ENCODE measurements at regions not wholly inside any gene's neighbourhood (a gene's known extent, or its start where the extent isn't known, plus 50 kb on each side); places are given as distances from the start of the nearest gene placed in this dataset.

GRCh38 chr1:71184410-71184809 lies 103.6 kb upstream of the ZRANB2 start:
- H3K9me3 ChIP-seq: no peaks in the 10 kb centered on the region
- ChIA-PET POLR2A (no interaction called here), CTCF (no interaction called here)
- 29% methylated on average over 6 of the region's 6 CpGs for WGBS (ENCODE audit: missing lambda C conversion rate)
- H3K4me2 ChIP-seq: no peak overlapping the region
- no peak for DNase-seq (ENCODE audit: low read depth in 1 of 2, low spot score in 1 of 2)
- no peak overlapping the region for H3K27ac ChIP-seq
- no peak for ATAC-seq
- TF ChIP-seq ZSCAN20 (CRISPR knock-in tag; IDR thresholded peaks at IDR 0.05): no peak
- TF ChIP-seq, protein P1, sequence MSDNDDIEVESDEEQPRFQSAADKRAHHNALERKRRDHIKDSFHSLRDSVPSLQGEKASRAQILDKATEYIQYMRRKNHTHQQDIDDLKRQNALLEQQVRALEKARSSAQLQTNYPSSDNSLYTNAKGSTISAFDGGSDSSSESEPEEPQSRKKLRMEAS (IDR thresholded peaks at IDR 0.05): no peak
- no peak for TF ChIP-seq ELK1 (IDR thresholded peaks at IDR 0.05; ENCODE audit: low read depth, low read length)
- TF ChIP-seq POLR2AphosphoS2 (conservative IDR thresholded peaks at IDR 0.05; ENCODE audit: low read length): no peak
- no peak for TF ChIP-seq FOXS1 (CRISPR knock-in tag; IDR thresholded peaks at IDR 0.05)
- no peak for TF ChIP-seq HOXB5 (CRISPR knock-in tag; IDR thresholded peaks at IDR 0.05)
- TF ChIP-seq TFCP2L1 (CRISPR knock-in tag; IDR thresholded peaks at IDR 0.05): no peak
- TF ChIP-seq CBX2 (IDR thresholded peaks at IDR 0.05; ENCODE audit: borderline replicate concordance, low read depth): no peak
- no peak for TF ChIP-seq EP300 (IDR thresholded peaks at IDR 0.05)
- TF ChIP-seq NFE2L2 (conservative IDR thresholded peaks at IDR 0.05; ENCODE audit: low read length): no peak
- TF ChIP-seq SMC3 (IDR thresholded peaks at IDR 0.05): no peak
- no peak for TF ChIP-seq CBX8 (IDR thresholded peaks at IDR 0.05)
- no peak for FAIRE-seq
- no peaks in the 10 kb centered on the region for H3K4me1 ChIP-seq
- H3K4me3 ChIP-seq: no peak overlapping the region

DNA sequence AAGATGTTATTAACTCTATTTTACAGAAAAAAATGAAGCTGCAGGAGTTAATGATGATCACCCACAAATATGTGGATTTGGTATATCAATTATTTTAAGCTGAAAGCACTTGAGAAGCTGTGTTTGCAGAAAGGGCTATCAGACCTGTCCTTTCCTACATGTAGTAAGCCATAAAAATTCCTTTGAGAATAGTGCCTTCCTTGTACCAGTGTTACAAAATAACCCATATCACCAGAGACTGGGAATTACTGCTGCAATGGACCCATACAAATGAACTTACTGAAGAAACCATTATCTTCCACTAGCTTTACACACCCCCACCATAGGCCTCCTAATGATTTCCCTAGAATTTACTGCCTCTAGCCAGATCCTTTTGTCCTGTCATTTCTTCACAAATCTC lies 99.2 kb upstream of the ZRANB2 start:
- TF ChIP-seq, protein P2, sequence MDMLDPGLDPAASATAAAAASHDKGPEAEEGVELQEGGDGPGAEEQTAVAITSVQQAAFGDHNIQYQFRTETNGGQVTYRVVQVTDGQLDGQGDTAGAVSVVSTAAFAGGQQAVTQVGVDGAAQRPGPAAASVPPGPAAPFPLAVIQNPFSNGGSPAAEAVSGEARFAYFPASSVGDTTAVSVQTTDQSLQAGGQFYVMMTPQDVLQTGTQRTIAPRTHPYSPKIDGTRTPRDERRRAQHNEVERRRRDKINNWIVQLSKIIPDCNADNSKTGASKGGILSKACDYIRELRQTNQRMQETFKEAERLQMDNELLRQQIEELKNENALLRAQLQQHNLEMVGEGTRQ (IDR thresholded peaks at IDR 0.05): no peak
- TF ChIP-seq ZC3H11A (IDR thresholded peaks at IDR 0.05): no peak
- no peak for TF ChIP-seq RCOR1 (IDR thresholded peaks at IDR 0.05; ENCODE audit: low read depth, low read length)
- TF ChIP-seq PHF8 (IDR thresholded peaks at IDR 0.05; ENCODE audit: borderline replicate concordance, low read depth): no peak
- TF ChIP-seq CHD4 (IDR thresholded peaks at IDR 0.05; ENCODE audit: borderline replicate concordance): no peak
- no peak for TF ChIP-seq ESRRA (IDR thresholded peaks at IDR 0.05; ENCODE audit: borderline replicate concordance, low read length)
- TF ChIP-seq HOXB5 (CRISPR knock-in tag; IDR thresholded peaks at IDR 0.05): no peak
- FAIRE-seq (no peak), ATAC-seq (no peak), DNase-seq (ENCODE audit: low read depth in 1 of 2, low spot score in 1 of 2) (no peak)
- no peak overlapping the region for H3K4me2 ChIP-seq
- no peak overlapping the region for H3K27ac ChIP-seq
- no peak overlapping the region for H3K4me3 ChIP-seq
- POLR2A ChIA-PET: no interaction called here
- CTCF ChIA-PET: no interaction called here
- H3K4me1 ChIP-seq: no peaks in the 10 kb centered on the region
- H3K9me3 ChIP-seq: no peaks in the 10 kb centered on the region

GRCh38 chr1:71170925-71171324 lies 90.1 kb upstream of the ZRANB2 start:
- ATAC-seq: no peak
- H3K4me2 ChIP-seq: no peak overlapping the region
- no peak overlapping the region for H3K27ac ChIP-seq
- H3K4me1 ChIP-seq: no peaks in the 10 kb centered on the region
- DNase-seq (ENCODE audit: low read depth in 1 of 2, low spot score in 1 of 2): no peak
- no peak overlapping the region for H3K4me3 ChIP-seq
- no peak for TF ChIP-seq PHF8 (IDR thresholded peaks at IDR 0.05; ENCODE audit: borderline replicate concordance, low read depth)
- TF ChIP-seq SMC3 (IDR thresholded peaks at IDR 0.05): no peak
- no peak for TF ChIP-seq TFCP2L1 (CRISPR knock-in tag; IDR thresholded peaks at IDR 0.05)
- TF ChIP-seq, protein P3, sequence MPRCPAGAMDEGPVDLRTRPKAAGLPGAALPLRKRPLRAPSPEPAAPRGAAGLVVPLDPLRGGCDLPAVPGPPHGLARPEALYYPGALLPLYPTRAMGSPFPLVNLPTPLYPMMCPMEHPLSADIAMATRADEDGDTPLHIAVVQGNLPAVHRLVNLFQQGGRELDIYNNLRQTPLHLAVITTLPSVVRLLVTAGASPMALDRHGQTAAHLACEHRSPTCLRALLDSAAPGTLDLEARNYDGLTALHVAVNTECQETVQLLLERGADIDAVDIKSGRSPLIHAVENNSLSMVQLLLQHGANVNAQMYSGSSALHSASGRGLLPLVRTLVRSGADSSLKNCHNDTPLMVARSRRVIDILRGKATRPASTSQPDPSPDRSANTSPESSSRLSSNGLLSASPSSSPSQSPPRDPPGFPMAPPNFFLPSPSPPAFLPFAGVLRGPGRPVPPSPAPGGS (IDR thresholded peaks at IDR 0.05): no peak
- no peak for TF ChIP-seq CHD4 (IDR thresholded peaks at IDR 0.05; ENCODE audit: borderline replicate concordance)
- no peak for TF ChIP-seq ZC3H11A (IDR thresholded peaks at IDR 0.05)
- no peak for TF ChIP-seq E2F6 (IDR thresholded peaks at IDR 0.05; ENCODE audit: borderline replicate concordance, low read depth)
- TF ChIP-seq, protein P2 (IDR thresholded peaks at IDR 0.05): no peak
- TF ChIP-seq EP300 (IDR thresholded peaks at IDR 0.05): no peak
- TF ChIP-seq NPAS2 (CRISPR knock-in tag; IDR thresholded peaks at IDR 0.05; ENCODE audit: borderline replicate concordance): no peak
- H3K9me3 ChIP-seq: no peaks in the 10 kb centered on the region
- FAIRE-seq: no peak
- ChIA-PET CTCF (no interaction called here), POLR2A (no interaction called here)
- 0% methylated on average over 1 of the region's 1 CpG for WGBS (ENCODE audit: missing lambda C conversion rate)
